Fibroblast of villous mesenchyme (primary cell): ENCODE measurements at regions not wholly inside any gene's neighbourhood (a gene's known extent, or its start where the extent isn't known, plus 50 kb on each side); places are given as distances from the start of the nearest gene placed in this dataset.

Experiments
- DNase-seq: peaks from one replicate; pipeline ENCODE4 v3.0.0-alpha.2; 2010; ENCODE audit warnings: low read depth
- H3K4me3 ChIP-seq: 2 replicates; pipeline ENCODE4 v1.5.1; 2011; ENCODE audit warnings: low read depth, mild to moderate bottlenecking, low read length
- CTCF ChIP-seq: IDR thresholded peaks from 2 replicates; pipeline ENCODE4 v1.5.1; 2012; ENCODE audit warnings: low read depth, mild to moderate bottlenecking, low read length; ENCODE audit not compliant: insufficient read depth

- DNase-seq = peak; percentile 50
- TF ChIP-seq CTCF = no peak
- no peak overlapping the region for H3K4me3 ChIP-seq
Measured at GRCh38 chr4:54152846-54153600, 53.1 kb downstream of the GSX2 start.

GRCh38 chr4:54155936-54156335 is 56.0 kb downstream of the GSX2 start:
- no peak for DNase-seq
- no peak for TF ChIP-seq CTCF
- no peak overlapping the region for H3K4me3 ChIP-seq

DNA sequence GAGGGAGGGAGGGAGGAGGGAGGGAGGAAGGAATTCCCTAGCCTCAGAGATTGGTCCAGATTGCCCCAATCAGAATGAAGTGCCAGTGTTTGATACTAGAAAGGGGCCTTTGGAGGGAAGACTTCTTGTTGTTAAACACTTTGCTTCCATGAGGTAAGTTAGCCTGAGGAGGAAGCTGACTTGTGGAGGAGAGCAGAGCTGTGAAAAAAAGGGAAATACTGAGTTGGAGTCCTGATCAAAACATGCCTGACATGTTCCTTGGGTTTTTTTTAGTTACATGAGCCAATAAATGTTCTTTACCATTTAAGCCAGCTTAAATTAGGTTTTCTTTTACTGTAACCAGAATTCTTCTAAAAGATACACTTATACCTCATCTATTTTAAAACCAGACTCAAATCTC is 57.6 kb downstream of the GSX2 start:
- DNase-seq = no peak
- H3K4me3 ChIP-seq = no peak overlapping the region
- TF ChIP-seq CTCF = no peak

DNA sequence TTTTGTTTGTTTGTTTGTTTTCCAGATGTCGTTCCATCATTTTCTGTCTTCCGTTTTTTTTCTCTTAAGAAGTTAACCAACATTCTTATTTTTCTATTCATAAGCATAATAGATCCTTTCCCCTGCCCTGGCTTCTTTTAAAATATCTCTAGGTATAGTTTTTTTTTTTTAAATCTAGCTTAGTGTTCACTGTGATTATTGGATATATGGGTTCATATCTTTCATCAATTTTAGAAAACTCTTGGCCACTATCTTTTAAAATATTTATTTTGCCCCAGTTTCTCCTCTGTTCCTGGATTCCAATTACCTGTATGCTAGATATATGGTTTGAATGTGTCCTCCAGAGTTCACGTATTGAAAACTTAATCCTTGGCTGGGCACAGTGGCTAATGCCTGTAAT is 59.6 kb downstream of the GSX2 start:
- TF ChIP-seq CTCF = no peak
- H3K4me3 ChIP-seq = no peak overlapping the region
- DNase-seq = no peak

DNA sequence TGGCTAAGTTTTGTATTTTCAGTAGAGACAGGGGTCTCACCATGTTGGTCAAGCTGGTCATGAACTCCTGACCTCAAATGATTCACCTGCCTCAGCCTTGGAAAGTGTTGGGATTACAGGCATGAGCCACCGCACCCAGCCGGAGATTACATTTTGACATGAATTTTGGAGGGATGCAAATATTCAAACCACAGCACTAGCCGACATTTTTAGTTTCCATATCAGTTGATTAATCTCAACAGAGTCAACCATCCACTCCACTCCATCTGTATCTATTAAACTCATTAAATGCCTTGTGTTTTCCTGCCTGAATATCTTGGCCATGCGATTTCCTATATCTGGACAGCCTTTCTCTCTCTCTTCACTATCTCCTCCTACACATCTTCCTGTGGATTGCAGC is 64.1 kb upstream of the PDGFRA start:
- TF ChIP-seq CTCF = no peak
- no peak overlapping the region for H3K4me3 ChIP-seq
- DNase-seq = no peak

GRCh38 chr4:54165438-54165837 is 63.7 kb upstream of the PDGFRA start:
- DNase-seq = peak; percentile 71
- TF ChIP-seq CTCF = no peak
- H3K4me3 ChIP-seq = no peak overlapping the region

DNA sequence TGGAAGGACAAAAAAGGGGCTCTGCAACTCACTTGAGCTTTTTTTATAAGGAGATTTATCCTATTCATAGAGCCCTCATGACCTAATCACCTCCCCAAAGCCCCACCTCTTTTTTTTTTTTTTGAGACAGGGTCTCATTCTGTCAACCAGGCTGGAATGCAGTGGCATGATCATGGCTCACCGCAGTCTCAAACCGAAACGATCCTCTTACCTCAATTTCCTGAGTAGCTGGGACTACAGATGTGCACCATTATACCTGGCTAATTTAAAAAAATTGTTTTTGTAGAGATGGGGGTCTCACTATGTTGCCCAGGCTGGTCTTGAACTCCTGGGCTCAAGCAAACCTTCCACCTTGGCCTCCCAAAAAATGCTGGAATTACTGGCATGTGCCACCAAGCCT is 61.6 kb upstream of the PDGFRA start:
- TF ChIP-seq CTCF = no peak

More for the DNA sequence above, 61.6 kb upstream of the PDGFRA start:
- H3K4me3 ChIP-seq = no peak overlapping the region
- DNase-seq = no peak
